Right lobe of liver (tissue), 4 donors: ENCODE measurements at regions not wholly inside any gene's neighbourhood (a gene's known extent, or its start where the extent isn't known, plus 50 kb on each side); places are given as distances from the start of the nearest gene placed in this dataset.

Source experiments
- POLR2A ChIP-seq: fragments of 450-650 bp; IDR thresholded peaks from one replicate; pipeline ENCODE4 v1.6.1; 2017; ENCODE audit warnings: antibody characterized with exemption, mild to moderate bottlenecking
- TF ChIP-seq, protein P1 (sequence below), 4 donors: fragments of 200-600 bp in 3 of 4; fragments of 450-650 bp in 1 of 4; IDR thresholded peaks; one replicate each; pipeline versions ENCODE4 v1.5.1 to v1.8.0; 2016 to 2022; ENCODE audit warnings: antibody characterized with exemption in 4 of 4, mild to moderate bottlenecking in 2 of 4
- donor health status: DM: no; HTN: no; CAD: no.
- donor health status: DM: no; HTN: no; CAD: no.
- donor health status: DM: no; HTN: yes; CAD: no.

DNA sequence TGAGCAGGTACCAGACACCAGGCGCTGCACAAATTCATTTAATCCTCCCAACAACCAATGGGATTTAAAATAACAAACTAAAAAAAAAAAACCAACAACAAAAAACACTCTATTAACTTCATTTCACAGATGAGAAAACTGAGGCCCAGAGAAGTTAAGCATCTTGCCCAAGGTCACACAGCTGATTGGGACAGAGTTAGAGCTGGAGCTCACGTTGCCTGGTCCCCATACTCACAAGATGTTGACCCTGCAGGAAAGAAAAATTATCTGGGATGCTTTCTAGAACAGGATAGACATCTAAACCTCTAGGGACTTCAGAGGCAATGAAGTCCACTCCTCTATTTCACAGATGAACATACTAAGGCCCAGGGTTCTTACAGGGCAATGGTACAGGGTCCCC, 175.3 kb downstream of the PSMG1 start:
- TF ChIP-seq, protein P1, sequence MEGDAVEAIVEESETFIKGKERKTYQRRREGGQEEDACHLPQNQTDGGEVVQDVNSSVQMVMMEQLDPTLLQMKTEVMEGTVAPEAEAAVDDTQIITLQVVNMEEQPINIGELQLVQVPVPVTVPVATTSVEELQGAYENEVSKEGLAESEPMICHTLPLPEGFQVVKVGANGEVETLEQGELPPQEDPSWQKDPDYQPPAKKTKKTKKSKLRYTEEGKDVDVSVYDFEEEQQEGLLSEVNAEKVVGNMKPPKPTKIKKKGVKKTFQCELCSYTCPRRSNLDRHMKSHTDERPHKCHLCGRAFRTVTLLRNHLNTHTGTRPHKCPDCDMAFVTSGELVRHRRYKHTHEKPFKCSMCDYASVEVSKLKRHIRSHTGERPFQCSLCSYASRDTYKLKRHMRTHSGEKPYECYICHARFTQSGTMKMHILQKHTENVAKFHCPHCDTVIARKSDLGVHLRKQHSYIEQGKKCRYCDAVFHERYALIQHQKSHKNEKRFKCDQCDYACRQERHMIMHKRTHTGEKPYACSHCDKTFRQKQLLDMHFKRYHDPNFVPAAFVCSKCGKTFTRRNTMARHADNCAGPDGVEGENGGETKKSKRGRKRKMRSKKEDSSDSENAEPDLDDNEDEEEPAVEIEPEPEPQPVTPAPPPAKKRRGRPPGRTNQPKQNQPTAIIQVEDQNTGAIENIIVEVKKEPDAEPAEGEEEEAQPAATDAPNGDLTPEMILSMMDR (IDR thresholded peaks at IDR 0.05), result no peak
- no peak for TF ChIP-seq POLR2A
